IMR-90 (cell line): ENCODE measurements at regions not wholly inside any gene's neighbourhood (a gene's known extent, or its start where the extent isn't known, plus 50 kb on each side); places are given as distances from the start of the nearest gene placed in this dataset.
A peak's percentile ranks its signal among the peaks of the same experiment; 100 is the strongest.

Source experiments
- ATAC-seq: fragments of 200-7000 bp; cut with Tn5 transposase; 2 replicates; pipeline ENCODE4 v1.9.1; 2020; ENCODE audit warnings: low read depth, mild to moderate bottlenecking, moderate library complexity
- BruUV-seq: library from RNA; stranded (reverse); fragments of 400-500 nt; replicated peaks from 2 replicates; lab custom pipeline; 2021; lab: Mats Ljungman, UMichigan
- CTCF ChIA-PET: fragments of 300-600 bp; formaldehyde crosslinking; extraction: SDS; loops from one replicate; lab custom pipeline; 2021; ENCODE audit warnings: antibody characterized with exemption; lab: Yijun Ruan, JAX
- POLR2A ChIA-PET: fragments of 300-600 bp; sonication (Branson Sonifier 250); formaldehyde crosslinking; loops from one replicate; lab custom pipeline; 2022; ENCODE audit warnings: antibody characterized with exemption; ENCODE audit not compliant: unreplicated experiment; lab: Charles Lee
- DNase-seq: peaks from one replicate; pipeline ENCODE4 v3.0.0; 2013
- H2AFZ ChIP-seq: replicated peaks from 2 replicates; pipeline ENCODE3; 2013; ENCODE audit warnings: low read length, mild to moderate bottlenecking; ENCODE audit not compliant: poor library complexity
- H2AK5ac ChIP-seq: 2 replicates; pipeline ENCODE4 v1.6.1; 2013; ENCODE audit warnings: low read depth, low read length, inconsistent platforms
- H2AK9ac ChIP-seq: replicated peaks from 2 replicates; pipeline ENCODE3; 2013; ENCODE audit warnings: mild to moderate bottlenecking, low read depth, low read length, moderate library complexity; ENCODE audit not compliant: poor library complexity
- H2BK120ac ChIP-seq: 2 replicates; pipeline ENCODE4 v1.6.1; 2013; ENCODE audit warnings: low read depth, low read length, inconsistent platforms
- H2BK15ac ChIP-seq: 3 replicates; pipeline ENCODE4 v1.6.1; 2013; ENCODE audit warnings: low read depth, low read length, inconsistent platforms
- H2BK20ac ChIP-seq: 2 replicates; pipeline ENCODE4 v1.6.1; 2013; ENCODE audit warnings: low read depth, mild to moderate bottlenecking, inconsistent platforms, low read length, moderate library complexity
- H2BK5ac ChIP-seq: 2 replicates; pipeline ENCODE4 v1.6.1; 2013; ENCODE audit warnings: mild to moderate bottlenecking, low read depth, low read length, inconsistent platforms; ENCODE audit not compliant: poor library complexity, severe bottlenecking
- H3K14ac ChIP-seq: replicated peaks from 2 replicates; pipeline ENCODE4 v1.6.1; 2013; ENCODE audit warnings: low read depth, low read length, inconsistent platforms
- H3K18ac ChIP-seq: 2 replicates; pipeline ENCODE4 v1.6.1; 2013; ENCODE audit warnings: low read depth, low read length, control low read depth
- H3K23ac ChIP-seq: 2 replicates; pipeline ENCODE4 v1.6.1; 2013; ENCODE audit warnings: low read depth, low read length, inconsistent platforms
- H3K27ac ChIP-seq: 2 replicates; pipeline ENCODE4 v1.5.1; 2013; ENCODE audit warnings: mild to moderate bottlenecking, control low read depth, low read length; ENCODE audit not compliant: insufficient read depth
- H3K27me3 ChIP-seq: 2 replicates; pipeline ENCODE4 v1.6.1; 2013; ENCODE audit warnings: low read length; ENCODE audit not compliant: control insufficient read depth, insufficient read depth
- H3K36me3 ChIP-seq: 2 replicates; pipeline ENCODE4 v1.6.1; 2013; ENCODE audit warnings: low read length, mixed read lengths; ENCODE audit not compliant: control insufficient read depth, insufficient read depth
- H3K4ac ChIP-seq: 2 replicates; pipeline ENCODE4 v1.6.1; 2013; ENCODE audit warnings: low read depth, low read length, inconsistent platforms
- H3K4me1 ChIP-seq: 2 replicates; pipeline ENCODE4 v1.6.1; 2013; ENCODE audit warnings: low read length, mixed read lengths; ENCODE audit not compliant: control insufficient read depth, insufficient read depth
- H3K4me2 ChIP-seq: 2 replicates; pipeline ENCODE4 v1.6.1; 2013; ENCODE audit warnings: low read depth, mild to moderate bottlenecking, control low read depth, low read length, moderate library complexity
- H3K4me3 ChIP-seq: 2 replicates; pipeline ENCODE4 v1.5.1; 2013; ENCODE audit warnings: low read depth, mild to moderate bottlenecking, control low read depth, low read length, moderate library complexity; ENCODE audit not compliant: insufficient read depth
- H3K56ac ChIP-seq: 2 replicates; pipeline ENCODE4 v1.6.1; 2013; ENCODE audit warnings: low read length, inconsistent platforms; ENCODE audit not compliant: insufficient read depth; ENCODE audit errors: extremely low read depth
- H3K79me1 ChIP-seq, 2 experiments: 2 replicates each; pipeline ENCODE4 v1.6.1; 2013; ENCODE audit warnings: low read length in 2 of 2, inconsistent platforms in 1 of 2, low read depth in 1 of 2
- H3K9ac ChIP-seq: 2 replicates; pipeline ENCODE4 v1.6.1; 2013; ENCODE audit warnings: low read depth, low read length, control low read depth
- H3K9me1 ChIP-seq: 2 replicates; pipeline ENCODE4 v1.6.1; 2013; ENCODE audit warnings: low read length, inconsistent platforms; ENCODE audit not compliant: insufficient read depth
- H3K9me3 ChIP-seq: 2 replicates; pipeline ENCODE4 v1.6.1; 2013; ENCODE audit warnings: low read length; ENCODE audit not compliant: control insufficient read depth, insufficient read depth
- H4K20me1 ChIP-seq: 2 replicates; pipeline ENCODE4 v1.6.1; 2013; ENCODE audit warnings: low read length, inconsistent platforms; ENCODE audit not compliant: insufficient read depth
- H4K5ac ChIP-seq: 2 replicates; pipeline ENCODE4 v1.6.1; 2013; ENCODE audit warnings: mild to moderate bottlenecking, low read depth, low read length, control low read depth
- H4K8ac ChIP-seq, 2 experiments: 2 replicates each; pipeline ENCODE4 v1.6.1; 2013; ENCODE audit warnings: low read depth in 2 of 2, low read length in 2 of 2, control low read depth in 1 of 2, inconsistent platforms in 1 of 2
- H4K91ac ChIP-seq: 2 replicates; pipeline ENCODE4 v1.6.1; 2013; ENCODE audit warnings: low read depth, low read length, inconsistent platforms; ENCODE audit not compliant: insufficient read depth
- CHD1 ChIP-seq: IDR thresholded peaks from 2 replicates; pipeline ENCODE4 v1.6.1; 2012; ENCODE audit warnings: low read depth, low read length, improper control_type of control experiment
- FOS ChIP-seq: fragments of 150-350 bp; IDR thresholded peaks from 2 replicates; pipeline ENCODE4 v1.6.1; 2016; ENCODE audit warnings: low read depth, low read length
- MAFK ChIP-seq: IDR thresholded peaks from 2 replicates; pipeline ENCODE4 v1.6.1; 2012; ENCODE audit warnings: low read depth, low read length, improper control_type of control experiment
- MAZ ChIP-seq: IDR thresholded peaks from 2 replicates; pipeline ENCODE4 v1.6.1; 2012; ENCODE audit warnings: low read depth, mild to moderate bottlenecking, low read length, improper control_type of control experiment, moderate library complexity, borderline replicate concordance
- RFX5 ChIP-seq: IDR thresholded peaks from 2 replicates; pipeline ENCODE4 v1.8.0; 2012; ENCODE audit warnings: low read depth, mild to moderate bottlenecking, low read length, moderate library complexity
- SMC3 ChIP-seq: fragments of 150-350 bp; IDR thresholded peaks from 2 replicates; pipeline ENCODE4 v1.6.1; 2016; ENCODE audit warnings: low read depth, mild to moderate bottlenecking, antibody characterized with exemption, low read length, moderate library complexity
- WGBS, 2 experiments: methylation state at CpG; one replicate each; pipeline versions ENCODE4 v1.1.5 to v1.1.7; 2013; ENCODE audit warnings: missing lambda C conversion rate in 2 of 2; ENCODE audit not compliant: insufficient read length in 1 of 2; ENCODE audit errors: extremely low coverage in 2 of 2; 5-methylcytosine and 5-hydroxymethylcytosine counted together
- dilution Hi-C: fragments of 300-500 bp; cut with HindIII; formaldehyde crosslinking; loops from one replicate; pipeline ENCODE4 v1.14.3; 2018; ENCODE audit warnings: low sequenced_read_pairs; ENCODE audit not compliant: unreplicated experiment
- in situ Hi-C: fragments of 300-500 bp; cut with MboI; formaldehyde crosslinking; loops from 3 replicates; pipeline ENCODE4 v1.14.3; 2019; ENCODE audit warnings: low sequenced_read_pairs, inconsistent platforms, mixed read lengths
- intact Hi-C: fragments of 100-400 bp; cut with micrococcal nuclease; formaldehyde crosslinking; loops from 2 replicates; pipeline ENCODE4 v1.10.0; 2022

GRCh38 chr1:224486801-224487583, 52.4 kb upstream of the WDR26 start:
- 0 out of 2 replicates have a peak, but pooled peaks cover 3% of the 10 kb centered on the region for H3K9me3 ChIP-seq
- no peak overlapping the region for H2BK15ac ChIP-seq
- no peak overlapping the region for H2AK9ac ChIP-seq
- no peak overlapping the region for H3K18ac ChIP-seq
- H4K8ac ChIP-seq, result no peak overlapping the region
- H4K20me1 ChIP-seq, result no peaks in the 10 kb centered on the region
- no peak overlapping the region for H2BK5ac ChIP-seq
- H3K9me1 ChIP-seq, result no peaks in the 10 kb centered on the region; the same call in 1 of the 2 replicates
- TF ChIP-seq SMC3 (no peak), MAZ (no peak), CHD1 (no peak), RFX5 (no peak), FOS (no peak), MAFK (no peak)
- dilution Hi-C loops, result no loop called here
- no peak overlapping the region for H3K14ac ChIP-seq
- no peak overlapping the region for H3K27ac ChIP-seq
- no peak overlapping the region for H2BK120ac ChIP-seq
- no peaks in the 10 kb centered on the region for H3K36me3 ChIP-seq
- H3K9ac ChIP-seq, result no peak overlapping the region
- intact Hi-C loops, result no loop called here
- no peak overlapping the region for H3K23ac ChIP-seq
- H2BK20ac ChIP-seq, result no peak overlapping the region
- WGBS, 2 experiments, result no CpG with 5 or more reads among the region's 6 CpGs
- H3K4me1 ChIP-seq, result peaks cover 11% of the 10 kb centered on the region
- DNase-seq (peak; percentile 31), ATAC-seq (peak; percentile 63)
- in situ Hi-C loops, result loop anchor here (25.0 kb wide), 1 partner anchor 925 kb away; no protein-coding TSS in a partner anchor
- H4K5ac ChIP-seq, result no peak overlapping the region
- BruUV-seq, result no TSS peak
- H3K4me2 ChIP-seq, result no peak overlapping the region
- no peak overlapping the region for H4K91ac ChIP-seq
- ChIA-PET POLR2A (interaction anchor here (0.6 kb wide), 1 partner anchor 220 kb away, joined by 3 read pairs; no protein-coding TSS in a partner anchor), CTCF (no interaction called here)
- no peaks in the 10 kb centered on the region for H3K79me1 ChIP-seq
- H3K4me3 ChIP-seq, result no peak overlapping the region
- H3K4ac ChIP-seq, result no peak overlapping the region
- H2AFZ ChIP-seq, result no peak overlapping the region
- H2AK5ac ChIP-seq, result no peak overlapping the region
- no peaks in the 10 kb centered on the region for H3K27me3 ChIP-seq
- no peak overlapping the region for H3K56ac ChIP-seq
